ENCODE measurements at regions not wholly inside any gene's neighbourhood (a gene's known extent, or its start where the extent isn't known, plus 50 kb on each side); places are given as distances from the start of the nearest gene placed in this dataset.

DNA sequence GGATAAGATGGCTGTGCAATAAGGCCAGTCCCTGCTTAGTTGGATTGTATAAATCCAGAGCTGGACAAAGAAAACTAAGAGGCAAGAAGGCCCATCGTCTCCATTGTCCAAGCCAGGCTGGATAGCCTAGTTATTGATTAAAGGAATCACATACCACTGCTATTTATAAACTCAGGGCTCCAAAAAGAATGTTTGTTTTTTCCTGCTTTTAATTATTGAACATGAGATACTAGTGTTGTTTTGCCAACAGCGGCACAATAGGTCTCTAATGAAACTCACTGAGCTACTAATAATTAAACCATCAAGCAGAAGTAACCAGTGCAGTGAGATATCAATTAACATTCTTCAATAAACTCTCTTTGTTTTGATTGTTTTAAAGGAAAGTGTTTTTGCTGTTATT, 259.7 kb downstream of the INSC start:
- no peak for DNase-seq (ENCODE audit: low spot score)
- ChIA-PET CTCF (no interaction called here), POLR2A (ENCODE audit: low non-redundant PET) (no interaction called here)
- H3K4me3 ChIP-seq (ENCODE audit: low read depth, low read length, poor library complexity, severe bottlenecking) = no peak overlapping the region
- H3K27me3 ChIP-seq (replicated peaks; ENCODE audit: insufficient read depth, low read depth, low read length, poor library complexity) = no peaks in the 10 kb centered on the region
- H3K27ac ChIP-seq (ENCODE audit: low read depth, low read length, poor library complexity, severe bottlenecking) = no peak overlapping the region
- no TSS peak for BruUV-seq (replicated peaks)
- TF ChIP-seq EZH2 (IDR thresholded peaks at IDR 0.05; ENCODE audit: borderline replicate concordance, low read depth, low read length, poor library complexity, severe bottlenecking) = no peak
- TF ChIP-seq, protein P1, sequence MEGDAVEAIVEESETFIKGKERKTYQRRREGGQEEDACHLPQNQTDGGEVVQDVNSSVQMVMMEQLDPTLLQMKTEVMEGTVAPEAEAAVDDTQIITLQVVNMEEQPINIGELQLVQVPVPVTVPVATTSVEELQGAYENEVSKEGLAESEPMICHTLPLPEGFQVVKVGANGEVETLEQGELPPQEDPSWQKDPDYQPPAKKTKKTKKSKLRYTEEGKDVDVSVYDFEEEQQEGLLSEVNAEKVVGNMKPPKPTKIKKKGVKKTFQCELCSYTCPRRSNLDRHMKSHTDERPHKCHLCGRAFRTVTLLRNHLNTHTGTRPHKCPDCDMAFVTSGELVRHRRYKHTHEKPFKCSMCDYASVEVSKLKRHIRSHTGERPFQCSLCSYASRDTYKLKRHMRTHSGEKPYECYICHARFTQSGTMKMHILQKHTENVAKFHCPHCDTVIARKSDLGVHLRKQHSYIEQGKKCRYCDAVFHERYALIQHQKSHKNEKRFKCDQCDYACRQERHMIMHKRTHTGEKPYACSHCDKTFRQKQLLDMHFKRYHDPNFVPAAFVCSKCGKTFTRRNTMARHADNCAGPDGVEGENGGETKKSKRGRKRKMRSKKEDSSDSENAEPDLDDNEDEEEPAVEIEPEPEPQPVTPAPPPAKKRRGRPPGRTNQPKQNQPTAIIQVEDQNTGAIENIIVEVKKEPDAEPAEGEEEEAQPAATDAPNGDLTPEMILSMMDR (conservative IDR thresholded peaks at IDR 0.05; ENCODE audit: low read depth, low read length) = no peak
- H3K9me3 ChIP-seq (ENCODE audit: low read depth, low read length, poor library complexity, severe bottlenecking) = no peaks in the 10 kb centered on the region
- intact Hi-C loops (cut with micrococcal nuclease; ENCODE audit: unreplicated experiment) = no loop called here
- H3K4me1 ChIP-seq (ENCODE audit: insufficient read depth, low read length, poor library complexity, severe bottlenecking) = no peaks in the 10 kb centered on the region
- no peaks in the 10 kb centered on the region for H3K36me3 ChIP-seq (ENCODE audit: insufficient read depth, low read length, poor library complexity, severe bottlenecking)

DNA sequence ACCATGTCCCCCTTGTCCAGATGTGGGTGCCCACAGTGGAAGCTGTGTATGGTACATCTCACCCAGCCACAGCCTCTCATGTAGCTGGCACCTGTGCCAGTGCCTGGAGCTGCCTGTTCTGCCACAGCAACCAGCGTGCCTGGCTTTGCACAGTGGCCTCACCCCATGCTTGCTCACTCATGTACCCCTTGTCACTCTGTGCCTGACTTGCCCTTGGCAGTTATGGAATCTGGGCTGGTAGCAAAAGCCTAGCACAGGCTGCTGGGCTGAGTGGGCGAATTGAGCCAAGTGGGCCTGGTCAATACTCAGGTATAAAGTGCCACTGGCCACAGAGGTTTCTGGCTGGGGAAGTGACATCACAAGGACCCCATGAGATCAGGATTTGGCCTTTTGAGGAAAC, 264.2 kb downstream of the INSC start:
- Histone ChIP-seq H3K4me1 (ENCODE audit: insufficient read depth, low read length, poor library complexity, severe bottlenecking) (no peaks in the 10 kb centered on the region), H3K9me3 (ENCODE audit: low read depth, low read length, poor library complexity, severe bottlenecking) (no peaks in the 10 kb centered on the region), H3K4me3 (ENCODE audit: low read depth, low read length, poor library complexity, severe bottlenecking) (no peak overlapping the region), H3K27me3 (replicated peaks; ENCODE audit: insufficient read depth, low read depth, low read length, poor library complexity) (no peaks in the 10 kb centered on the region), H3K27ac (ENCODE audit: low read depth, low read length, poor library complexity, severe bottlenecking) (no peak overlapping the region), H3K36me3 (ENCODE audit: insufficient read depth, low read length, poor library complexity, severe bottlenecking) (no peaks in the 10 kb centered on the region)
- TF ChIP-seq, protein P1 (conservative IDR thresholded peaks at IDR 0.05; ENCODE audit: low read depth, low read length) = no peak
- TF ChIP-seq EZH2 (IDR thresholded peaks at IDR 0.05; ENCODE audit: borderline replicate concordance, low read depth, low read length, poor library complexity, severe bottlenecking) = no peak
- intact Hi-C loops (cut with micrococcal nuclease; ENCODE audit: unreplicated experiment) = no loop called here
- no peak for DNase-seq (ENCODE audit: low spot score)
- POLR2A ChIA-PET (ENCODE audit: low non-redundant PET) = no interaction called here
- no TSS peak for BruUV-seq (replicated peaks)
- CTCF ChIA-PET = no interaction called here

DNA sequence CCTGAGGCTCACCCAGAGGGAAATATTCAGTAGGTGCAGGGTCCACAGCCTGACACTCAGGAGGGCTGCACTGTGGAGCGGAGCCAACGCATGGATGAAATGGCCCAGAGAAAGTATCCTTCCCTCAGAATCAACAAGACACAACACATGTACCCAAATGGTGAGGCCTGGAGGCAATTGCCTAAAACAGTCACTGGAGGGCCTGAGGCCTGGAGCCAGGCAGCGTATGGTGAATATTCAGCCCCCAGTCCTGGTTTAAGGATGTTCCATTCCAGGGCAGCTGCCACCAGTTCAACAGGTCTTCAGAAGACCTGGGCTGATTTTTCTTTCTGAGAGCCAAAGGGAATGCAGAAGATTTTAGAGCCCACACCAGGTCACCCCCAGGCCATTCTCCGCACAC, 264.8 kb downstream of the INSC start:
- CTCF ChIA-PET = no interaction called here
- Histone ChIP-seq H3K36me3 (ENCODE audit: insufficient read depth, low read length, poor library complexity, severe bottlenecking) (no peaks in the 10 kb centered on the region), H3K9me3 (ENCODE audit: low read depth, low read length, poor library complexity, severe bottlenecking) (no peaks in the 10 kb centered on the region), H3K27ac (ENCODE audit: low read depth, low read length, poor library complexity, severe bottlenecking) (no peak overlapping the region), H3K27me3 (replicated peaks; ENCODE audit: insufficient read depth, low read depth, low read length, poor library complexity) (no peaks in the 10 kb centered on the region), H3K4me3 (ENCODE audit: low read depth, low read length, poor library complexity, severe bottlenecking) (no peak overlapping the region), H3K4me1 (ENCODE audit: insufficient read depth, low read length, poor library complexity, severe bottlenecking) (no peaks in the 10 kb centered on the region)
- no TSS peak for BruUV-seq (replicated peaks)
- intact Hi-C loops (cut with micrococcal nuclease; ENCODE audit: unreplicated experiment) = no loop called here
- TF ChIP-seq EZH2 (IDR thresholded peaks at IDR 0.05; ENCODE audit: borderline replicate concordance, low read depth, low read length, poor library complexity, severe bottlenecking) = no peak
- TF ChIP-seq, protein P1 (conservative IDR thresholded peaks at IDR 0.05; ENCODE audit: low read depth, low read length) = no peak
- no peak for DNase-seq (ENCODE audit: low spot score)
- POLR2A ChIA-PET (ENCODE audit: low non-redundant PET) = no interaction called here
